ENCODE measurements at regions not wholly inside any gene's neighbourhood (a gene's known extent, or its start where the extent isn't known, plus 50 kb on each side); places are given as distances from the start of the nearest gene placed in this dataset.
"Not testable (repeated sequence)": the region's sequence is repeated elsewhere in the genome, so short reads cannot be mapped to it uniquely, and the experiment has no call there.

GRCh38 chr16:14002416-14002990, 68.6 kb upstream of the MRTFB start:
- no peak for DNase-seq (ENCODE audit: low spot score)
- FAIRE-seq = no peak

- FAIRE-seq = no peak
Observed at GRCh38 chr16:14003074-14003570, 68.0 kb upstream of the MRTFB start.

GRCh38 chr16:14004031-14004728, 66.9 kb upstream of the MRTFB start:
- DNase-seq (ENCODE audit: low spot score) (no peak), FAIRE-seq (no peak)

More at GRCh38 chr16:14003074-14003570, 68.0 kb upstream of the MRTFB start:
- DNase-seq (ENCODE audit: low spot score) = no peak

- FAIRE-seq (no peak), DNase-seq (ENCODE audit: low spot score) (no peak)
Observed at GRCh38 chr16:14004729-14005315, 66.3 kb upstream of the MRTFB start.

GRCh38 chr16:14005335-14005734, 65.8 kb upstream of the MRTFB start:
- DNase-seq (ENCODE audit: low spot score) (no peak), FAIRE-seq (no peak)

- FAIRE-seq (no peak), DNase-seq (ENCODE audit: low spot score) (no peak)
Observed at GRCh38 chr16:14007450-14007849, 63.7 kb upstream of the MRTFB start.

GRCh38 chr16:14011001-14011400, 60.1 kb upstream of the MRTFB start:
- no peak for DNase-seq (ENCODE audit: low spot score)
- no peak for FAIRE-seq

- FAIRE-seq (no peak), DNase-seq (ENCODE audit: low spot score) (no peak)
Observed at GRCh38 chr16:14011846-14012245, 59.3 kb upstream of the MRTFB start.

GRCh38 chr16:14013145-14013570, 58.0 kb upstream of the MRTFB start:
- FAIRE-seq (no peak), DNase-seq (ENCODE audit: low spot score) (no peak)

GRCh38 chr16:14013571-14014283, 57.4 kb upstream of the MRTFB start:
- DNase-seq (ENCODE audit: low spot score) (peak; percentile 60), FAIRE-seq (peak; percentile 64)

- DNase-seq (ENCODE audit: low spot score) (no peak), FAIRE-seq (no peak)
Observed at GRCh38 chr16:14014284-14014625, 56.9 kb upstream of the MRTFB start.

- DNase-seq (ENCODE audit: low spot score) = no peak
- FAIRE-seq = no peak
Observed at GRCh38 chr16:14015033-14015432, 56.1 kb upstream of the MRTFB start.

GRCh38 chr16:14015461-14015860, 55.7 kb upstream of the MRTFB start:
- DNase-seq (ENCODE audit: low spot score) (no peak), FAIRE-seq (no peak)

GRCh38 chr16:14015948-14016347, 55.2 kb upstream of the MRTFB start:
- FAIRE-seq (no peak), DNase-seq (ENCODE audit: low spot score) (no peak)

GRCh38 chr16:14016362-14016761, 54.8 kb upstream of the MRTFB start:
- not testable (repeated sequence) for DNase-seq (ENCODE audit: low spot score); FAIRE-seq

GRCh38 chr16:14017886-14018285, 53.2 kb upstream of the MRTFB start:
- FAIRE-seq (no peak), DNase-seq (ENCODE audit: low spot score) (no peak)

GRCh38 chr16:14018851-14019250, 52.3 kb upstream of the MRTFB start:
- FAIRE-seq = no peak

GRCh38 chr16:14020141-14020540, 51.0 kb upstream of the MRTFB start:
- FAIRE-seq = no peak
- no peak for DNase-seq (ENCODE audit: low spot score)

More at GRCh38 chr16:14018851-14019250, 52.3 kb upstream of the MRTFB start:
- DNase-seq (ENCODE audit: low spot score) = no peak
